ENCODE measurements at regions not wholly inside any gene's neighbourhood (a gene's known extent, or its start where the extent isn't known, plus 50 kb on each side); places are given as distances from the start of the nearest gene placed in this dataset.

- in situ Hi-C loops (cut with HindIII; ENCODE audit: low pct_unique_long_range_greater_than_20kb, low sequenced_read_pairs) = no loop called here
- no peak for DNase-seq (ENCODE audit: low read depth, low spot score)
Measured at GRCh38 chr6:144895313-144896278, 610.5 kb downstream of the UTRN start.

- no peak for DNase-seq (ENCODE audit: low read depth, low spot score)
Measured at GRCh38 chr6:144896289-144896688, 611.2 kb downstream of the UTRN start.

DNA sequence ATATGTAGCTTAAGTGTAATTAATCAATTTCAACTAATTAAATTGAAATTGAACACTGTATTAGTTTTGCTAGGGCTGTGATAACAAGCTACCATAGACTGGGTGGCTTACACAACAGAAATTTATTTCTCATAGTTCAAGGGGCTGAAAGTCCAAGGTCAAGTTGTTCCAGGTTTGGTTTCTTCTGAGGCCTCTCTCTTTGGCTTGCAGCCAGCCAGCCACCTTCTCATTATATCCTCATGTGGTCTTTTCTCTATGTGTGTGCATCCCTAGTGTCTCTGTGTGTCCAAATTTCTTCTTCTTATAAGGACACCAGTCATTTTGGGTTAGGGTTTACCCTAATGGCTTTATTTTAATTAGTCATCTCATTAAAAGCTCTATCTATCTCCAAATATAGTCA lies 611.7 kb downstream of the UTRN start:
- no peak for DNase-seq (ENCODE audit: low read depth, low spot score)
- in situ Hi-C loops (cut with HindIII; ENCODE audit: low pct_unique_long_range_greater_than_20kb, low sequenced_read_pairs) = no loop called here

More at GRCh38 chr6:144896289-144896688, 611.2 kb downstream of the UTRN start:
- in situ Hi-C loops (cut with HindIII; ENCODE audit: low pct_unique_long_range_greater_than_20kb, low sequenced_read_pairs) = no loop called here

DNA sequence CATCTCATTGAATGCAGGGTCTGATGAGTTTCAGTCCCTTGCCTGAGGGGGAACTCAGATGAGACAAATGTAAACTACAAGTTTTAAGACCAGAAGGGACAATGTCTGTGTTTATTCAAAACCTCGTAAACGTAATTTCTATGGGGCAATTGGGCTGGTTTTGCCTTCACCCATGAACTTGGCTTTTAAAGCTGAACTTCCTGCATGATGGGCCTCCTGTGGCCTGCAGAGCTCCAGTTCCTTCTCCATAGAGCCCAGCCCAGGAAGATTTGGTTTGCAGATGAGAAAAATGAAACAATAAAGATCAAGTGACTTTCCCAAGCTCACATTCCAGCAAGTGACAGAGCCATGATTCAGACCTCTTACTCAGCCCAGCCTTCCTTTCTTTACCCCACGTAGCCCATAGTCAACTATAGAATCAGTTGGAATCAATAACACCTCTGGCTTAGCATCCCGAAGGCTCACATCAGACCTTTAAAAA lies 612.3 kb downstream of the UTRN start:
- DNase-seq (ENCODE audit: low read depth, low spot score) = peak; percentile 72
- in situ Hi-C loops (cut with HindIII; ENCODE audit: low pct_unique_long_range_greater_than_20kb, low sequenced_read_pairs) = no loop called here

DNA sequence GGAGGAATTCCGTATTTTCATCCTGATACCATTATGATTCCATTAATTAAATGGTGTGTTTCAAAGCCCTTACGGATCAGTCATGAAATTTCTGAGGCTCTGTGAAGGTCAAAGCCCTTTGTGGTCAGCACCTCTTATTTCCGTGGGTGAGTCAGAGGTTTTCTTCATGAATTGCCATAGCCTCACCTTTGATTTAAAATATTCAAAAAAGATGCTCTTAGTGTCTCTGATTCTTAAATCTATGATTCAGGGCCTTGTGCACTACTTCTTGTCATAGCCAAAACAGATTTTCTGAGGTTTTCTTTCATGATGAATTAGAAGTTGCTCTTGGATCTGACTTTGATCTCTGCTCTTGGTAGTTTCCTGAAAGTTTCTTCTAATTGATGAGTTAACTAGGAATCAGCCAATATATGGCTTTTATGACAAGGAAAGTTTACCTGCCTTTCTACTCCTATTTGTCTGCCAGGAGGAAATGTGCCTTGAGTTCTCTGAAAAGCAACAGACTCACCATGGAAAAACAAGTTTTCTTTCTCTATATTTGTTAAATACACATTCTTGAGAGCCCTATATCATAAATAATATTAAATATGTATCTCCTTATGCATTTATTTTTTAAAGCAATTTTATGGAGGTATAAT lies 613.0 kb downstream of the UTRN start:
- in situ Hi-C loops (cut with HindIII; ENCODE audit: low pct_unique_long_range_greater_than_20kb, low sequenced_read_pairs) = no loop called here
- no peak for DNase-seq (ENCODE audit: low read depth, low spot score)

- DNase-seq (ENCODE audit: low read depth, low spot score) = no peak
- in situ Hi-C loops (cut with HindIII; ENCODE audit: low pct_unique_long_range_greater_than_20kb, low sequenced_read_pairs) = no loop called here
Measured at GRCh38 chr6:144898741-144899140, 613.6 kb downstream of the UTRN start.

DNA sequence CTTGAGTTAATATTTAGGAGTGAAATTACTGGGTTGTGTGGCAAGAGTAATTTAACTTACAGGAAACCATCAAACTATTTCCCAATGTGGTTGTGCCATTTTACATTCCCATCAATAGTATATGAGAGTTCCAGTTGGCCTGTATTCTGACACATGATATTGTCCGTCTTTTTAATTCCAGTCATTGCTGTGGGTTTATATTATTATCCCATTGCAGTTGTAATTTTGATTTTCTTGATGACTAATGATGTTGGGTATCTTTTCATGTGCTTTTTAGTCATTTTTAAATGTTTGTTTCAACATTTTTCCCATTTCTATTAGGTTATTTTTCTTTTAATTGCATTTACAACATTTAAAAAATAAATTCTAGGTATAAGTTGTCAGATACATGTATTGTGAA lies 614.0 kb downstream of the UTRN start:
- DNase-seq (ENCODE audit: low read depth, low spot score) = no peak
- in situ Hi-C loops (cut with HindIII; ENCODE audit: low pct_unique_long_range_greater_than_20kb, low sequenced_read_pairs) = no loop called here

- no peak for DNase-seq (ENCODE audit: low read depth, low spot score)
- in situ Hi-C loops (cut with HindIII; ENCODE audit: low pct_unique_long_range_greater_than_20kb, low sequenced_read_pairs) = no loop called here
Measured at GRCh38 chr6:144901412-144901811, 616.3 kb downstream of the UTRN start.

DNA sequence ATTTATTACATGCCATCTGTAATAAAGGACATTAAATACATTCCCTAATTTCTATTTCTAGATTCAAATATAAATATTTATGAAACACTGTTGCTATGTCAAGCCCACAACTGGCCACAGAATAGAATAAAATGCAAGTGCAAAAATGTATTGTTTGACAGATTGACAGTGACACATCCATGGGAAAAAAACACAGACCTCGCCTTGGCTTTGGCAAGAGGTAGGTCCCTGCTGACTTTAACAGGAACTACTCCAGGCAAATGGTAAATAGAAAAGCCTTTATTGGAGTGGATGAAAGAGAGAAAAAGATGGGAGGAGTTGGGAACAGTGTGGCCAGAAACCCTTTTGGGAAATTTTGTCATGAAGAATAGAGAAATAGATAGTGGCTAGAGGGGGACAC lies 622.9 kb downstream of the UTRN start:
- DNase-seq (ENCODE audit: low read depth, low spot score) = no peak
- in situ Hi-C loops (cut with HindIII; ENCODE audit: low pct_unique_long_range_greater_than_20kb, low sequenced_read_pairs) = no loop called here

- in situ Hi-C loops (cut with HindIII; ENCODE audit: low pct_unique_long_range_greater_than_20kb, low sequenced_read_pairs) = no loop called here
- DNase-seq (ENCODE audit: low read depth, low spot score) = no peak
Measured at GRCh38 chr6:144909753-144910285, 624.7 kb downstream of the UTRN start.

DNA sequence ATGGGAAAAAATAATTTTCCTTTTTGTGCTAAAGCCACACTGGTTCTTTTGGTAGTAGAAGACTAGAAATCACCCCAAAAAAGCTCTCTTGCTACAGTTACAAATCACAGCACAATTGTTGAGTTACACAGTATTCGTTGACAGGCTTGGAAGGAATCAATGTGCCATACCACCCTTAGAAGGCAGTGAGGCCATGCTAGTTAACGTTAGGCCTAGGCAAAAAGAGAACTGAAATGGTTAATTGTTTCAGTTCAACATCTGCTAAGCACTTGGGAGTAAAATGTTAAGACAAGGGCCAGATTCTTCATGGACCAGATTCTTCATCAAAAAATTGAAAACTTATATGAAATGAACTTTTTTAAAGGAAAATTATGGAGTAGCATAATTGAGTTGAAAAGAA lies 626.2 kb downstream of the UTRN start:
- in situ Hi-C loops (cut with HindIII; ENCODE audit: low pct_unique_long_range_greater_than_20kb, low sequenced_read_pairs) = no loop called here
- no peak for DNase-seq (ENCODE audit: low read depth, low spot score)

- in situ Hi-C loops (cut with HindIII; ENCODE audit: low pct_unique_long_range_greater_than_20kb, low sequenced_read_pairs) = no loop called here
- DNase-seq (ENCODE audit: low read depth, low spot score) = no peak
Measured at GRCh38 chr6:144912474-144912873, 627.3 kb downstream of the UTRN start.

GRCh38 chr6:144918073-144918472 lies 632.9 kb downstream of the UTRN start:
- in situ Hi-C loops (cut with HindIII; ENCODE audit: low pct_unique_long_range_greater_than_20kb, low sequenced_read_pairs) = no loop called here
- DNase-seq (ENCODE audit: low read depth, low spot score) = no peak

DNA sequence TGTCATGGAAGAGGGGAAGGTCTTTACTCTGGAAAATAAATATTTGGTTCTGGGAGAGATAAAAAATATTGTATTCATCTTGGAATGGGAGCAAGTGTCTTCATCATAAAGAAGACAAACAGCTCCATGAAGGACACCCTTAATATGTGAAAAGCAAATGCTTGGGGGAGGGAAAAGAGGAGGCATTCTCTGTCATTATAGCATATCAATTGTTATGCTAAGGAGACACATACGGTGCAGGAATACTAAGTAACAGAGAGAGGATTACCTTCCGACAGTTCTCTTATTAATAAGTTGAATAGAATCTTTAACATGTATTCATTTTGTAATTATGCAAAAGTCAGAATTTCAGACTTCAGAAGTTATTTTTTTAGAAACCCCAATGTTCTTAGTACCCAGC lies 634.4 kb downstream of the UTRN start:
- in situ Hi-C loops (cut with HindIII; ENCODE audit: low pct_unique_long_range_greater_than_20kb, low sequenced_read_pairs) = no loop called here

DNA sequence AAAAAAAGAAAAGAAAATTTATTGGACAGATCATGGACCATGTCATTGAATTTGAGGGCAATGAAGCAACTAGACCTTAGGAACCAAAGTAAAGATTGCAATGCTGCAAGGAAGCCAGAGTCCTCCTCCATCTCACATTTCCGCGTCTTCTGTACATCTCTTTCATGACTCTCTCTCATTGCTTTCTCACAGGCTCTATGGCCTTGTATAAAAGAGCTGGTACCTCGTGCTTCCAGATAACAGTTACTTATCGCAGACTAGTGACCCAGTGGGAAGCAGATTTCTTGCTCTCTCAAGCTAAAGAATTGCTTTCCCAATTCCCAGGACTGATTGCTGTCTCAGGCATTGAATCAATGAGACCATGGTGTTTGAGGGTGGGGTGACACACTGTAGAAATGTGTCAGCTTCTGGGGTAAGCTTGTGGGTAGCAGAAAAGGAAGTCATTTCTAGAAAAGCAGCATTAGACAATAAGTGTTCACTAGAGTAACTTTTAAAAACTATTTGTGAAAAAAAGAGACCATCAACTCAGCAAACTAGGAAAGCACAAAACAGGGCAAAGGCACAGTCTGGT lies 635.3 kb downstream of the UTRN start:
- DNase-seq (ENCODE audit: low read depth, low spot score) = no peak
- in situ Hi-C loops (cut with HindIII; ENCODE audit: low pct_unique_long_range_greater_than_20kb, low sequenced_read_pairs) = no loop called here

More for the DNA sequence above, 634.4 kb downstream of the UTRN start:
- DNase-seq (ENCODE audit: low read depth, low spot score) = no peak

- DNase-seq (ENCODE audit: low read depth, low spot score) = no peak
- in situ Hi-C loops (cut with HindIII; ENCODE audit: low pct_unique_long_range_greater_than_20kb, low sequenced_read_pairs) = no loop called here
Measured at GRCh38 chr6:144921206-144921975, 636.3 kb downstream of the UTRN start.

DNA sequence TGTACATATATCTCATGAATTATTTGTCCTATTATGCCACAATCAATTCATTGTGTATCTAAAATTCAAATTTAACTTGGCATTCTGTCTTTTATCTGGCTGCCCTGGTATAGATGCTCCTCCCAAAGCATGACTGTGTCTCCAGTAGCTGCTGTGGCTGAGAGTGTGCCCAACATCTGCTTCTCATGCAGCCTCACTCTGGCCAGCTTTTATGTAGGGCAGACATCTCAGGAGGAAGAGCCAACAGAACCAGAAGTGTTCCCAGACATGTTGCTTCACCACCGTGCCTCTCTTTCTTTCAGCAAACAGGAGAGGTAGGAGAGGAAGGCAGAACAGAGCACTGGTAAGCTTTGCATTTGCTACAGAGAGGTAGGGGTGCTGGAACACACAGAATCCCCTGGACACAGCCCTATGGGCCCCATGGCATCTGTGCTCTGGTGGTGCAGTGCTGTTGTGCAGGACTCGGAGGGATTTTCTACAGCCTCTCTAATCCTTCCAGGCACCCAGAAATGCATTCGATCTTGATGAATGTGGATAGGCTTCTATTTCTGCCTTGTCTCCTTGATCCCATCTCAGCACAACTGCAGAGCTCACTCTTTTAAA lies 637.1 kb downstream of the UTRN start:
- in situ Hi-C loops (cut with HindIII; ENCODE audit: low pct_unique_long_range_greater_than_20kb, low sequenced_read_pairs) = no loop called here

More for the DNA sequence above, 637.1 kb downstream of the UTRN start:
- DNase-seq (ENCODE audit: low read depth, low spot score) = no peak
